Tibial nerve (tissue), 4 donors: ENCODE measurements at regions not wholly inside any gene's neighbourhood (a gene's known extent, or its start where the extent isn't known, plus 50 kb on each side); places are given as distances from the start of the nearest gene placed in this dataset.

ENCODE experiments used
- DNase-seq, 2 donors: peaks; one replicate each; pipeline ENCODE4 v3.0.0-alpha.2; 2019; ENCODE audit warnings: low spot score in 2 of 2
- H3K27ac ChIP-seq, 4 donors: fragments of 200-600 bp; sonication (generic) in 3 of 4; one replicate each; pipeline ENCODE4 v1.5.1; 2017 to 2019; ENCODE audit warnings: mild to moderate bottlenecking in 1 of 4
- H3K27me3 ChIP-seq, 2 donors: fragments of 200-600 bp; sonication (generic) in 1 of 2; one replicate each; pipeline versions ENCODE4 v1.5.1 to v1.6.0; 2017 to 2019
- H3K36me3 ChIP-seq, 3 donors: fragments of 200-600 bp; sonication (generic); one replicate each; pipeline ENCODE4 v1.5.1; 2018 to 2019
- H3K4me1 ChIP-seq, 4 donors: fragments of 200-600 bp; sonication (generic) in 3 of 4; one replicate each; pipeline ENCODE4 v1.5.1; 2017 to 2019
- H3K4me3 ChIP-seq, 4 donors: fragments of 200-600 bp; sonication (generic) in 3 of 4; one replicate each; pipeline ENCODE4 v1.5.1; 2017 to 2019; ENCODE audit warnings: mild to moderate bottlenecking in 1 of 4, moderate library complexity in 1 of 4
- H3K9me3 ChIP-seq, 4 donors: fragments of 200-600 bp; sonication (generic) in 3 of 4; one replicate each; pipeline ENCODE4 v1.5.1; 2017 to 2019
- CTCF ChIP-seq, 5 experiments: fragments of 200-600 bp in 3 of 5; fragments of 450-650 bp in 2 of 5; sonication (generic) in 3 of 5; IDR thresholded peaks; one replicate each; pipeline ENCODE4 v1.5.1; 2016 to 2019; ENCODE audit warnings: antibody characterized with exemption in 5 of 5, mild to moderate bottlenecking in 3 of 5, moderate library complexity in 2 of 5
- EP300 ChIP-seq, 2 donors: sonication (generic); formaldehyde crosslinking; IDR thresholded peaks; one replicate each; pipeline ENCODE4 v1.6.1; 2017; ENCODE audit warnings: antibody characterized with exemption in 2 of 2, mild to moderate bottlenecking in 1 of 2
- POLR2A ChIP-seq, 2 donors: fragments of 450-650 bp; IDR thresholded peaks; one replicate each; pipeline ENCODE4 v1.6.1; 2017; ENCODE audit warnings: antibody characterized with exemption in 2 of 2, mild to moderate bottlenecking in 2 of 2, moderate library complexity in 2 of 2
- WGBS, 2 donors: methylation state at CpG; one replicate each; pipeline ENCODE4 v1.1.5; 2018; 5-methylcytosine and 5-hydroxymethylcytosine counted together

- DNase-seq = no peak
Observed at GRCh38 chr3:88707837-88708236, 399.6 kb upstream of the EPHA3 start.

GRCh38 chr3:88712552-88712951 lies 394.9 kb upstream of the EPHA3 start:
- TF ChIP-seq EP300 (IDR thresholded peaks at IDR 0.05) (no peak), POLR2A (IDR thresholded peaks at IDR 0.05) (no peak)
- Histone ChIP-seq H3K4me1 (no peaks in the 10 kb centered on the region), H3K9me3 (no peaks in the 10 kb centered on the region), H3K4me3 (no peak overlapping the region), H3K27me3 (no peaks in the 10 kb centered on the region), H3K36me3 (no peaks in the 10 kb centered on the region), H3K27ac (no peak overlapping the region)
- WGBS, 2 donors = 93 to 96% methylated on average over 2 of the region's 2 CpGs
- no peak for DNase-seq

More at GRCh38 chr3:88707837-88708236, 399.6 kb upstream of the EPHA3 start:
- Histone ChIP-seq H3K4me1 (no peaks in the 10 kb centered on the region), H3K9me3 (no peaks in the 10 kb centered on the region), H3K4me3 (no peak overlapping the region), H3K27me3 (no peaks in the 10 kb centered on the region), H3K36me3 (no peaks in the 10 kb centered on the region), H3K27ac (no peak overlapping the region)
- WGBS, 2 donors = 56 to 86% methylated on average over 1 of the region's 1 CpG
- TF ChIP-seq CTCF (IDR thresholded peaks at IDR 0.05) (no peak), POLR2A (IDR thresholded peaks at IDR 0.05) (no peak), EP300 (IDR thresholded peaks at IDR 0.05) (no peak)

- H3K4me3 ChIP-seq = no peak overlapping the region
- no peaks in the 10 kb centered on the region for H3K36me3 ChIP-seq
- H3K27ac ChIP-seq = no peak overlapping the region
- TF ChIP-seq EP300 (IDR thresholded peaks at IDR 0.05) (no peak), CTCF (IDR thresholded peaks at IDR 0.05) (no peak), POLR2A (IDR thresholded peaks at IDR 0.05) (no peak)
- DNase-seq = no peak
- no peaks in the 10 kb centered on the region for H3K27me3 ChIP-seq
- no peaks in the 10 kb centered on the region for H3K4me1 ChIP-seq
- 85% methylated on average over 2 of the region's 2 CpGs for WGBS, 2 donors
- no peaks in the 10 kb centered on the region for H3K9me3 ChIP-seq
Observed at GRCh38 chr3:88713233-88713691, 394.2 kb upstream of the EPHA3 start.

- TF ChIP-seq EP300 (IDR thresholded peaks at IDR 0.05) (no peak), POLR2A (IDR thresholded peaks at IDR 0.05) (no peak), CTCF (IDR thresholded peaks at IDR 0.05) (no peak)
- DNase-seq = no peak
- no peaks in the 10 kb centered on the region for H3K36me3 ChIP-seq
- H3K4me3 ChIP-seq = no peak overlapping the region
- 75 to 82% methylated on average over 2 of the region's 2 CpGs for WGBS, 2 donors
- H3K27me3 ChIP-seq = no peaks in the 10 kb centered on the region
- H3K27ac ChIP-seq = no peak overlapping the region
- no peaks in the 10 kb centered on the region for H3K4me1 ChIP-seq
- no peaks in the 10 kb centered on the region for H3K9me3 ChIP-seq
Observed at GRCh38 chr3:88725440-88726165, 381.8 kb upstream of the EPHA3 start.

DNA sequence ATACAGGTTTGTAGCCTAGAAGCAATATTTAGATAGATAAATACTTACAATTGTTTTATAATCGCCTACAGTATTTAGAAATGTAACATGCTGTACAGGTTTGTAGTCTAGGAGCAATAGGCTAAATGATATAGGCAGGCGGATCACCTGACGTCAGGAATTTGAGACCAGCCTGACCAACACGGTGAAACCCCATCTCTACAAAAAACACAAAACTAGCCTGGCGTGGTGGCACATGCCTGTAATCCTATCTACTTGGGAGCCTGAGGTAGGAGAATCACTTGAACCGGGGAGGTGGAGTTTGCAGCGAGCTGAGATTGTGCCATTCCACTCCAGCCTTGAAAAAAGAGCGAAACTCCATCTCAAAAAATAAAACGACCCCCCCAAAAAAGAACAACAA lies 375.2 kb upstream of the EPHA3 start:
- DNase-seq = no peak
- Histone ChIP-seq H3K36me3 (no peaks in the 10 kb centered on the region), H3K27me3 (no peaks in the 10 kb centered on the region), H3K4me1 (no peaks in the 10 kb centered on the region), H3K27ac (no peak overlapping the region), H3K9me3 (no peaks in the 10 kb centered on the region), H3K4me3 (no peak overlapping the region)
- no peak for TF ChIP-seq EP300 (IDR thresholded peaks at IDR 0.05)
- no peak for TF ChIP-seq POLR2A (IDR thresholded peaks at IDR 0.05)
- no peak for TF ChIP-seq CTCF (IDR thresholded peaks at IDR 0.05)
- WGBS, 2 donors = 87 to 88% methylated on average over 9 of the region's 9 CpGs
